ENCODE measurements at regions not wholly inside any gene's neighbourhood (a gene's known extent, or its start where the extent isn't known, plus 50 kb on each side); places are given as distances from the start of the nearest gene placed in this dataset.

DNA sequence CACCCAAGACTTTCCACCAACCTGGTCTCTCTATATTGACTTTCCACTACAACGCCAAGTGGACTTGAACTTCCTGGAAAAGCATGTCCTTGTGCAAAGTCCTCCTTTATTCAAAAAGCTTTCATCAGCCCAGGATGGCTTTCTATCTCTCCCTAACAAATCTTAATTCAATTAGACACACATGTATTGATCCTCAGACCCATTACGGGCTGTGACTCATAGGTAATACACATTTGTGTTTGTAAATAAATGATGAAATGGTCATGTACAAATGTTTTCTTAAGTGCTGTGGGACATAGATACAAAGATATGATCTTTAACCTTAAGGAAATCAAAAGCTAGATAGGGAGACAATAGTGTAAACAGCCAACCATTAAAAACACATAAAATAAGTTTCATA lies 1189.7 kb downstream of the EFNB2 start:
- TF ChIP-seq EZH2 (IDR thresholded peaks at IDR 0.05) (no peak), FOSL1 (IDR thresholded peaks at IDR 0.05; ENCODE audit: low read depth) (no peak), POLR2AphosphoS5 (IDR thresholded peaks at IDR 0.05; ENCODE audit: low read depth, low read length) (no peak)
- TF ChIP-seq, protein P1, sequence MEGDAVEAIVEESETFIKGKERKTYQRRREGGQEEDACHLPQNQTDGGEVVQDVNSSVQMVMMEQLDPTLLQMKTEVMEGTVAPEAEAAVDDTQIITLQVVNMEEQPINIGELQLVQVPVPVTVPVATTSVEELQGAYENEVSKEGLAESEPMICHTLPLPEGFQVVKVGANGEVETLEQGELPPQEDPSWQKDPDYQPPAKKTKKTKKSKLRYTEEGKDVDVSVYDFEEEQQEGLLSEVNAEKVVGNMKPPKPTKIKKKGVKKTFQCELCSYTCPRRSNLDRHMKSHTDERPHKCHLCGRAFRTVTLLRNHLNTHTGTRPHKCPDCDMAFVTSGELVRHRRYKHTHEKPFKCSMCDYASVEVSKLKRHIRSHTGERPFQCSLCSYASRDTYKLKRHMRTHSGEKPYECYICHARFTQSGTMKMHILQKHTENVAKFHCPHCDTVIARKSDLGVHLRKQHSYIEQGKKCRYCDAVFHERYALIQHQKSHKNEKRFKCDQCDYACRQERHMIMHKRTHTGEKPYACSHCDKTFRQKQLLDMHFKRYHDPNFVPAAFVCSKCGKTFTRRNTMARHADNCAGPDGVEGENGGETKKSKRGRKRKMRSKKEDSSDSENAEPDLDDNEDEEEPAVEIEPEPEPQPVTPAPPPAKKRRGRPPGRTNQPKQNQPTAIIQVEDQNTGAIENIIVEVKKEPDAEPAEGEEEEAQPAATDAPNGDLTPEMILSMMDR (IDR thresholded peaks at IDR 0.05 in 2 of 3, conservative IDR thresholded peaks at IDR 0.05 in 1 of 3; ENCODE audit: borderline replicate concordance in 1 of 3, insufficient read depth in 1 of 3, low read depth in 2 of 3, low read length in 2 of 3): no peak
- TF ChIP-seq, protein P2, sequence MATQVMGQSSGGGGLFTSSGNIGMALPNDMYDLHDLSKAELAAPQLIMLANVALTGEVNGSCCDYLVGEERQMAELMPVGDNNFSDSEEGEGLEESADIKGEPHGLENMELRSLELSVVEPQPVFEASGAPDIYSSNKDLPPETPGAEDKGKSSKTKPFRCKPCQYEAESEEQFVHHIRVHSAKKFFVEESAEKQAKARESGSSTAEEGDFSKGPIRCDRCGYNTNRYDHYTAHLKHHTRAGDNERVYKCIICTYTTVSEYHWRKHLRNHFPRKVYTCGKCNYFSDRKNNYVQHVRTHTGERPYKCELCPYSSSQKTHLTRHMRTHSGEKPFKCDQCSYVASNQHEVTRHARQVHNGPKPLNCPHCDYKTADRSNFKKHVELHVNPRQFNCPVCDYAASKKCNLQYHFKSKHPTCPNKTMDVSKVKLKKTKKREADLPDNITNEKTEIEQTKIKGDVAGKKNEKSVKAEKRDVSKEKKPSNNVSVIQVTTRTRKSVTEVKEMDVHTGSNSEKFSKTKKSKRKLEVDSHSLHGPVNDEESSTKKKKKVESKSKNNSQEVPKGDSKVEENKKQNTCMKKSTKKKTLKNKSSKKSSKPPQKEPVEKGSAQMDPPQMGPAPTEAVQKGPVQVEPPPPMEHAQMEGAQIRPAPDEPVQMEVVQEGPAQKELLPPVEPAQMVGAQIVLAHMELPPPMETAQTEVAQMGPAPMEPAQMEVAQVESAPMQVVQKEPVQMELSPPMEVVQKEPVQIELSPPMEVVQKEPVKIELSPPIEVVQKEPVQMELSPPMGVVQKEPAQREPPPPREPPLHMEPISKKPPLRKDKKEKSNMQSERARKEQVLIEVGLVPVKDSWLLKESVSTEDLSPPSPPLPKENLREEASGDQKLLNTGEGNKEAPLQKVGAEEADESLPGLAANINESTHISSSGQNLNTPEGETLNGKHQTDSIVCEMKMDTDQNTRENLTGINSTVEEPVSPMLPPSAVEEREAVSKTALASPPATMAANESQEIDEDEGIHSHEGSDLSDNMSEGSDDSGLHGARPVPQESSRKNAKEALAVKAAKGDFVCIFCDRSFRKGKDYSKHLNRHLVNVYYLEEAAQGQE (IDR thresholded peaks at IDR 0.05; ENCODE audit: low read depth): no peak
- TF ChIP-seq, protein P3, sequence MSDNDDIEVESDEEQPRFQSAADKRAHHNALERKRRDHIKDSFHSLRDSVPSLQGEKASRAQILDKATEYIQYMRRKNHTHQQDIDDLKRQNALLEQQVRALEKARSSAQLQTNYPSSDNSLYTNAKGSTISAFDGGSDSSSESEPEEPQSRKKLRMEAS (IDR thresholded peaks at IDR 0.05): no peak

Data from HCT116 (cell line).